ENCODE measurements at regions not wholly inside any gene's neighbourhood (a gene's known extent, or its start where the extent isn't known, plus 50 kb on each side); places are given as distances from the start of the nearest gene placed in this dataset.
"Not testable (repeated sequence)": the region's sequence is repeated elsewhere in the genome, so short reads cannot be mapped to it uniquely, and the experiment has no call there.

- TF ChIP-seq, protein P1, sequence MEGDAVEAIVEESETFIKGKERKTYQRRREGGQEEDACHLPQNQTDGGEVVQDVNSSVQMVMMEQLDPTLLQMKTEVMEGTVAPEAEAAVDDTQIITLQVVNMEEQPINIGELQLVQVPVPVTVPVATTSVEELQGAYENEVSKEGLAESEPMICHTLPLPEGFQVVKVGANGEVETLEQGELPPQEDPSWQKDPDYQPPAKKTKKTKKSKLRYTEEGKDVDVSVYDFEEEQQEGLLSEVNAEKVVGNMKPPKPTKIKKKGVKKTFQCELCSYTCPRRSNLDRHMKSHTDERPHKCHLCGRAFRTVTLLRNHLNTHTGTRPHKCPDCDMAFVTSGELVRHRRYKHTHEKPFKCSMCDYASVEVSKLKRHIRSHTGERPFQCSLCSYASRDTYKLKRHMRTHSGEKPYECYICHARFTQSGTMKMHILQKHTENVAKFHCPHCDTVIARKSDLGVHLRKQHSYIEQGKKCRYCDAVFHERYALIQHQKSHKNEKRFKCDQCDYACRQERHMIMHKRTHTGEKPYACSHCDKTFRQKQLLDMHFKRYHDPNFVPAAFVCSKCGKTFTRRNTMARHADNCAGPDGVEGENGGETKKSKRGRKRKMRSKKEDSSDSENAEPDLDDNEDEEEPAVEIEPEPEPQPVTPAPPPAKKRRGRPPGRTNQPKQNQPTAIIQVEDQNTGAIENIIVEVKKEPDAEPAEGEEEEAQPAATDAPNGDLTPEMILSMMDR (IDR thresholded peaks at IDR 0.05; ENCODE audit: borderline replicate concordance, control extremely low read depth, extremely low read depth, insufficient read depth, missing control alignments): no peak
- no peak for DNase-seq (ENCODE audit: low spot score)
- in situ Hi-C loops (cut with MboI; ENCODE audit: low sequenced_read_pairs, unreplicated experiment): no loop called here
These were observed 368.1 kb downstream of the MDFIC start for GRCh38 chr7:115289971-115290370.

DNA sequence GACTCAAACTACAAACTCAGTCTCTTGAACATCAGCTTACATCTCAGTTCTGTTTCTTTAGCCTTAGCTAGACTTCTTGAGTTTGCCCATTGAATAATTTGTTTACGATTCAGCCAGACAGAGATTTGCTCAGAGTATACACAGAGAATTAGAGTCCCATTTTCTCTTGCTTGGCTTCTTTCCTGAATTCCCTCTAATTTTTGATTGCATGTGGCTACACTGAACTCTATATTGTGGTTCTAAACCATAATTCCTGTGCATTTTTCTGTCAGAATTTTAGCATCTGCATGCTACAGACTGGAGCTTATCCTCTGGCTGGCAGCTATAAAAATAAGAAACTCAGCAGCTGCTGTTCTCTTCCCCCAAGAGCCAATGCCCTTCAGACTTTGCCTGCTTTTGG is 354.9 kb downstream of the MDFIC start:
- TF ChIP-seq, protein P1 (IDR thresholded peaks at IDR 0.05; ENCODE audit: borderline replicate concordance, control extremely low read depth, extremely low read depth, insufficient read depth, missing control alignments): no peak
- no peak for DNase-seq (ENCODE audit: low spot score)
- in situ Hi-C loops (cut with MboI; ENCODE audit: low sequenced_read_pairs, unreplicated experiment): no loop called here

- DNase-seq (ENCODE audit: low spot score); in situ Hi-C loops (cut with MboI; ENCODE audit: low sequenced_read_pairs, unreplicated experiment): not testable (repeated sequence)
These were observed 352.0 kb downstream of the MDFIC start for GRCh38 chr7:115273855-115274254.

- TF ChIP-seq, protein P1 (IDR thresholded peaks at IDR 0.05; ENCODE audit: borderline replicate concordance, control extremely low read depth, extremely low read depth, insufficient read depth, missing control alignments): no peak
- in situ Hi-C loops (cut with MboI; ENCODE audit: low sequenced_read_pairs, unreplicated experiment): no loop called here
- no peak for DNase-seq (ENCODE audit: low spot score)
These were observed 351.4 kb downstream of the MDFIC start for GRCh38 chr7:115273139-115273772.

DNA sequence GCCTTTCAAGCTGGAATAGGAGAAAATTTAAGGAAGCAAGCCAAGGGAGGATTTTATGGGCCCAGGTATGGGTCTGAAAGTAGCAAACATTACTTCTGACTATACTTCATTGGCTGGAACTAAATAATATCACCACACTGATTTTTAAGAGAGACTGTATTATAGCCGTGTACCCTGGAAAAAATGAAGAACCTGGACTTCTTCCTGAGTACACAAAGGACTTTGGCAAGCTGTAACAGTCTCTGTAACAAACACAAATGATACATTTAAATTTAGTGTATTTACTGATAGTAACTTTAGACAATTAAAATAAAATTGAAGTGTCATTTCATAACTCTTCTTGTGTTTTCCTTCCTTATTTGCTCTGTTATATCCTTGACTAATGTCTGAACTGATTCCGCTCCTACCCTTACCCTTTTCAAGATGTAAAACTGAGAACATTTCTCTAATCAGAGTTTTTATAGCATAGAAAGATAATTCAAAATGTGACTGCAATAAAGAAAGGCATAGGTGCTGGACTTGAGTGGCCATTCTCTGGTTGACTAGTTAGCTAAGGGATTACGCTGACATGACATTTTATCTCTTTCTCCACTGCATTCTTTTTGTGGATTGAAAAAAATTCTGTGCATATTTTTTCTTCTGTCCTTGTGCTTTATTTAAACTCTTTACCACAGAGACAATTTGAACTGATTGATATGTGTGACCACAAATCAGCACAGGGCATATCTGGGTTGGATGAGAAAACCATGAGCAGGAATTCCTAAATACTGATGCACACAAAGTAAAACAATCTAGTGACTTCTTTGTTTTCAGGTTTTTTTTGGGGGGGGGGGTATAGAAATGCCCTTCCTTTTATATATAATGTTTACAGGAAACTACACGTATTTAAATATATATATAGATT is 349.7 kb downstream of the MDFIC start:
- TF ChIP-seq, protein P1 (IDR thresholded peaks at IDR 0.05; ENCODE audit: borderline replicate concordance, control extremely low read depth, extremely low read depth, insufficient read depth, missing control alignments): no peak
- no peak for DNase-seq (ENCODE audit: low spot score)
- in situ Hi-C loops (cut with MboI; ENCODE audit: low sequenced_read_pairs, unreplicated experiment): no loop called here

GRCh38 chr7:115269486-115269885 is 347.6 kb downstream of the MDFIC start:
- in situ Hi-C loops (cut with MboI; ENCODE audit: low sequenced_read_pairs, unreplicated experiment): no loop called here
- TF ChIP-seq, protein P1 (IDR thresholded peaks at IDR 0.05; ENCODE audit: borderline replicate concordance, control extremely low read depth, extremely low read depth, insufficient read depth, missing control alignments): no peak

GRCh38 chr7:115267503-115267902 is 345.6 kb downstream of the MDFIC start:
- in situ Hi-C loops (cut with MboI; ENCODE audit: low sequenced_read_pairs, unreplicated experiment): no loop called here
- TF ChIP-seq, protein P1 (IDR thresholded peaks at IDR 0.05; ENCODE audit: borderline replicate concordance, control extremely low read depth, extremely low read depth, insufficient read depth, missing control alignments): no peak

More at GRCh38 chr7:115269486-115269885, 347.6 kb downstream of the MDFIC start:
- no peak for DNase-seq (ENCODE audit: low spot score)

More at GRCh38 chr7:115267503-115267902, 345.6 kb downstream of the MDFIC start:
- DNase-seq (ENCODE audit: low spot score): no peak

All from GM13976 (cell line).